ENCODE measurements at regions not wholly inside any gene's neighbourhood (a gene's known extent, or its start where the extent isn't known, plus 50 kb on each side); places are given as distances from the start of the nearest gene placed in this dataset.

- Mint-ChIP-seq H3K27ac (ENCODE audit: unreplicated experiment) (no peak overlapping the region), H3K9me3 (ENCODE audit: unreplicated experiment) (peaks cover 4% of the 10 kb centered on the region), H3K27me3 (ENCODE audit: unreplicated experiment) (peaks cover 3% of the 10 kb centered on the region), H3K36me3 (ENCODE audit: unreplicated experiment) (no peaks in the 10 kb centered on the region), H3K4me3 (ENCODE audit: unreplicated experiment) (no peak overlapping the region), H3K4me1 (ENCODE audit: unreplicated experiment) (no peaks in the 10 kb centered on the region)
- no peak for DNase-seq (ENCODE audit: extremely low spot score, unreplicated experiment)
- no peak for TF ChIP-seq CTCF (IDR thresholded peaks at IDR 0.05)
Observed at GRCh38 chr2:94939349-94939748, 68.1 kb downstream of the TEKT4 start.

DNA sequence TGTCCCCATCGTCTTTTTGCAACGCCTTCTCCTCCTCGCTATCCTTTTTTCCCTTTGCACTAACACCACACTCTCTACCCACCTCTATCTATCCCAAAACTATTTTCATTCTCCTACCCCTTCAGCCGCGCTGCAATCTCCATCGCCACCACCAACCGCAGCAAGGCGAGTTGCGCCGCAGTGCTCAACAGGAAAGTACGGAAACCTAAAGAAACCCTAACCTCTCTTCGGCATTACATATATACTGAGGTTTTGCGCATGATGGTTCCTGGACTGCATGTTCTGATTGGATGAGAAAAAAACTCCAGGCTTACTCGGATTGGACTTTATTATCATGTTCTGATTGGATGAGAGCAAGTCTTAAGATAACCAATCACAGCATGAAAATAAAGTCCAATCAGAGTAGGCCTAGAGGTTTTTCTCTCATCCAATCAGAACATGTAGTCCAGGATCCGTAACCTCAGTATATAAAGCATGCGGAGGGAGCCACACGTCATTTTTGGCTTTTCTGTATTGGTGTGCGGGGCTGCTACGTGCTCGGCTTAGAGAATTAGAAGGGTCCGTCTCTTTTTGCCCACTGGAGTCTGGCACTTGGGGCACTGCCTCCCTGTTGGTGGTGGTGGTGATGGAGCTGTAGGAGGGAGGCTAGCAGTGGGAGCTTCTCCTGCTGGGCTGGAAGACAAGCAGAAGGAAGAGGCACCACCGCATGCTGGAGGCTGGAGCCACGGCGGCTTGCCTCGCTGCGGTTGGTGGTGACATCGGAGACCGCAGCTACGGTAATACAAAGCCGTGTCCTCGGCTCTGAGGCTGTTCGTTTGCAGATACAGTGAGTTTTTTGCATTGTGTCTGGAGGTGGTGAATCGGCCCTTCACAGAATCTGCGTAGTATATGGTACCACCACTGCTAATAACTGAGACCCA lies 76.1 kb downstream of the TEKT4 start:
- Mint-ChIP-seq H3K36me3 (ENCODE audit: unreplicated experiment) (no peaks in the 10 kb centered on the region), H3K27me3 (ENCODE audit: unreplicated experiment) (no peaks in the 10 kb centered on the region), H3K4me1 (ENCODE audit: unreplicated experiment) (no peaks in the 10 kb centered on the region), H3K27ac (ENCODE audit: unreplicated experiment) (no peak overlapping the region), H3K9me3 (ENCODE audit: unreplicated experiment) (peaks cover 8% of the 10 kb centered on the region), H3K4me3 (ENCODE audit: unreplicated experiment) (no peak overlapping the region)
- no peak for TF ChIP-seq CTCF (IDR thresholded peaks at IDR 0.05)
- no peak for DNase-seq (ENCODE audit: extremely low spot score, unreplicated experiment)

GRCh38 chr2:94955702-94956101 lies 69.8 kb upstream of the MAL start:
- no peak for DNase-seq (ENCODE audit: extremely low spot score, unreplicated experiment)

DNA sequence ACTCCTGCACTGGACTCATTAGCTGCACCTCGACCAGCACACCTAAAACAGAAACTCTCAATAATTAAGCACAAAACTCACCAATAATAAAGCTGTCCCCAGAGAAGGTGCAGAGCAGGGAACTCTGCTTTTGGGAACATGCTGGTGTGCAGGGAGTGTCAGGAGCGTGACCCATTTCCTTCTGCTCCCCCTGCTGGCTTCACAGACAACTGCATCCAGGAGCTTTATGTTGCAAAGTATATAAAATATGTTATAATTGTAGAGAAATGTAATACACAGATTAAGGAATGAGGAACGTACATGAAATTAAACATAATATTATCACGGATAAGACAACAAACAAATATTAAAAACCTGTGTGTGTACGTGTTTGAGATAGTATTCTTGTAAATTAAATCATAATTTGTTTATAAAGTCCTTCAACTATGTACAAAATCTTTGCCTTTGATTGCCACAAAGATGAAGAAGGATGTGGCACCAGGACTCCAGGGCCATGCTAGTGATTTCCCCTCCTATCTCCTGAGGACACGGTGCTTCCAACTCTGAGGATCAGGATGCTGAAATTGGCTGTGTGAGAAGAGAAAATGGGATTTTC lies 68.6 kb upstream of the MAL start:
- no peak for DNase-seq (ENCODE audit: extremely low spot score, unreplicated experiment)
- Mint-ChIP-seq H3K9me3 (ENCODE audit: unreplicated experiment) (no peaks in the 10 kb centered on the region), H3K36me3 (ENCODE audit: unreplicated experiment) (no peaks in the 10 kb centered on the region), H3K27me3 (ENCODE audit: unreplicated experiment) (peaks cover 16% of the 10 kb centered on the region), H3K4me1 (ENCODE audit: unreplicated experiment) (no peaks in the 10 kb centered on the region), H3K27ac (ENCODE audit: unreplicated experiment) (no peak overlapping the region), H3K4me3 (ENCODE audit: unreplicated experiment) (no peak overlapping the region)
- peak; percentile 82 for TF ChIP-seq CTCF (IDR thresholded peaks at IDR 0.05)

More at GRCh38 chr2:94955702-94956101, 69.8 kb upstream of the MAL start:
- Mint-ChIP-seq H3K9me3 (ENCODE audit: unreplicated experiment) (no peaks in the 10 kb centered on the region), H3K27me3 (ENCODE audit: unreplicated experiment) (peaks cover 16% of the 10 kb centered on the region), H3K36me3 (ENCODE audit: unreplicated experiment) (no peaks in the 10 kb centered on the region), H3K4me3 (ENCODE audit: unreplicated experiment) (no peak overlapping the region), H3K4me1 (ENCODE audit: unreplicated experiment) (no peaks in the 10 kb centered on the region), H3K27ac (ENCODE audit: unreplicated experiment) (no peak overlapping the region)
- no peak for TF ChIP-seq CTCF (IDR thresholded peaks at IDR 0.05)

GRCh38 chr2:94958245-94958644 lies 67.3 kb upstream of the MAL start:
- Mint-ChIP-seq H3K4me1 (ENCODE audit: unreplicated experiment) (no peaks in the 10 kb centered on the region), H3K36me3 (ENCODE audit: unreplicated experiment) (no peaks in the 10 kb centered on the region), H3K4me3 (ENCODE audit: unreplicated experiment) (no peak overlapping the region), H3K27ac (ENCODE audit: unreplicated experiment) (no peak overlapping the region), H3K27me3 (ENCODE audit: unreplicated experiment) (peaks cover 18% of the 10 kb centered on the region), H3K9me3 (ENCODE audit: unreplicated experiment) (no peaks in the 10 kb centered on the region)
- DNase-seq (ENCODE audit: extremely low spot score, unreplicated experiment), result no peak
- no peak for TF ChIP-seq CTCF (IDR thresholded peaks at IDR 0.05)

All from osteocyte (in vitro differentiated cells).